ENCODE measurements at regions not wholly inside any gene's neighbourhood (a gene's known extent, or its start where the extent isn't known, plus 50 kb on each side); places are given as distances from the start of the nearest gene placed in this dataset.

GRCh38 chr1:105317976-105318375 lies 1568.3 kb downstream of the AMY1C start:
- no peak overlapping the region for H3K4me3 ChIP-seq (ENCODE audit: low read depth, low read length)
- no peak for TF ChIP-seq CTCF (IDR thresholded peaks at IDR 0.05; ENCODE audit: insufficient read depth in 1 of 2, low read depth in 1 of 2, low read length in 1 of 2, severe bottlenecking in 1 of 2, unreplicated experiment in 1 of 2)
- H3K4me1 ChIP-seq, result no peaks in the 10 kb centered on the region
- no TSS peak for BruUV-seq (replicated peaks)
- no peak for DNase-seq
- POLR2A ChIA-PET, result no interaction called here
- no peaks in the 10 kb centered on the region for H3K4me1 Mint-ChIP-seq (ENCODE audit: low read depth, unreplicated experiment)
- H3K27me3 ChIP-seq (replicated peaks; ENCODE audit: control insufficient read depth, insufficient read depth, low read length), result no peaks in the 10 kb centered on the region
- H3K9me3 ChIP-seq, result no peaks in the 10 kb centered on the region
- no peak overlapping the region for H3K4me3 Mint-ChIP-seq (ENCODE audit: unreplicated experiment)
- no peaks in the 10 kb centered on the region for H3K36me3 ChIP-seq (ENCODE audit: control insufficient read depth, insufficient read depth, low read length)
- H3K36me3 Mint-ChIP-seq (ENCODE audit: insufficient read depth, unreplicated experiment), result no peaks in the 10 kb centered on the region
- intact Hi-C loops (cut with micrococcal nuclease; ENCODE audit: unreplicated experiment), result no loop called here
- H3K9me3 Mint-ChIP-seq (ENCODE audit: unreplicated experiment), result peaks cover 9% of the 10 kb centered on the region
- H3K27ac Mint-ChIP-seq (ENCODE audit: unreplicated experiment), result no peak overlapping the region
- no peaks in the 10 kb centered on the region for H3K27me3 Mint-ChIP-seq (ENCODE audit: insufficient read depth, unreplicated experiment)
- CTCF ChIA-PET, result no interaction called here

GRCh38 chr1:105326886-105327285 lies 1577.2 kb downstream of the AMY1C start:
- Mint-ChIP-seq H3K27ac (ENCODE audit: unreplicated experiment) (no peak overlapping the region), H3K36me3 (ENCODE audit: insufficient read depth, unreplicated experiment) (no peaks in the 10 kb centered on the region), H3K9me3 (ENCODE audit: unreplicated experiment) (no peaks in the 10 kb centered on the region), H3K4me1 (ENCODE audit: low read depth, unreplicated experiment) (no peaks in the 10 kb centered on the region), H3K27me3 (ENCODE audit: insufficient read depth, unreplicated experiment) (no peaks in the 10 kb centered on the region), H3K4me3 (ENCODE audit: unreplicated experiment) (no peak overlapping the region)
- no peaks in the 10 kb centered on the region for H3K27me3 ChIP-seq (replicated peaks; ENCODE audit: control insufficient read depth, insufficient read depth, low read length)
- no TSS peak for BruUV-seq (replicated peaks)
- no peaks in the 10 kb centered on the region for H3K4me1 ChIP-seq
- H3K9me3 ChIP-seq, result no peaks in the 10 kb centered on the region
- no peak for DNase-seq
- no peaks in the 10 kb centered on the region for H3K36me3 ChIP-seq (ENCODE audit: control insufficient read depth, insufficient read depth, low read length)
- CTCF ChIA-PET, result no interaction called here
- intact Hi-C loops (cut with micrococcal nuclease; ENCODE audit: unreplicated experiment), result no loop called here
- POLR2A ChIA-PET, result no interaction called here
- no peak overlapping the region for H3K4me3 ChIP-seq (ENCODE audit: low read depth, low read length)
- no peak for TF ChIP-seq CTCF (IDR thresholded peaks at IDR 0.05; ENCODE audit: insufficient read depth in 1 of 2, low read depth in 1 of 2, low read length in 1 of 2, severe bottlenecking in 1 of 2, unreplicated experiment in 1 of 2)

- TF ChIP-seq CTCF (IDR thresholded peaks at IDR 0.05; ENCODE audit: insufficient read depth in 1 of 2, low read depth in 1 of 2, low read length in 1 of 2, severe bottlenecking in 1 of 2, unreplicated experiment in 1 of 2), result no peak
- no peaks in the 10 kb centered on the region for H3K27me3 ChIP-seq (replicated peaks; ENCODE audit: control insufficient read depth, insufficient read depth, low read length)
- no peaks in the 10 kb centered on the region for H3K27me3 Mint-ChIP-seq (ENCODE audit: insufficient read depth, unreplicated experiment)
- no peaks in the 10 kb centered on the region for H3K9me3 ChIP-seq
- H3K4me3 ChIP-seq (ENCODE audit: low read depth, low read length), result no peak overlapping the region
- no peaks in the 10 kb centered on the region for H3K9me3 Mint-ChIP-seq (ENCODE audit: unreplicated experiment)
- POLR2A ChIA-PET, result no interaction called here
- no peaks in the 10 kb centered on the region for H3K36me3 ChIP-seq (ENCODE audit: control insufficient read depth, insufficient read depth, low read length)
- no peaks in the 10 kb centered on the region for H3K36me3 Mint-ChIP-seq (ENCODE audit: insufficient read depth, unreplicated experiment)
- intact Hi-C loops (cut with micrococcal nuclease; ENCODE audit: unreplicated experiment), result no loop called here
- no peak for DNase-seq
- no peaks in the 10 kb centered on the region for H3K4me1 ChIP-seq
- no peak overlapping the region for H3K27ac Mint-ChIP-seq (ENCODE audit: unreplicated experiment)
- CTCF ChIA-PET, result no interaction called here
- no TSS peak for BruUV-seq (replicated peaks)
- no peak overlapping the region for H3K4me3 Mint-ChIP-seq (ENCODE audit: unreplicated experiment)
- no peaks in the 10 kb centered on the region for H3K4me1 Mint-ChIP-seq (ENCODE audit: low read depth, unreplicated experiment)
Measured at GRCh38 chr1:105337420-105337819, 1587.7 kb downstream of the AMY1C start.
